GM18498 (cell line): ENCODE measurements at regions not wholly inside any gene's neighbourhood (a gene's known extent, or its start where the extent isn't known, plus 50 kb on each side); places are given as distances from the start of the nearest gene placed in this dataset.
"Not testable (repeated sequence)": the region's sequence is repeated elsewhere in the genome, so short reads cannot be mapped to it uniquely, and the experiment has no call there.

Experiments
- ATAC-seq: cut with Tn5 transposase; IDR thresholded peaks from one replicate; pipeline ENCODE4 v1.9.1; 2021; ENCODE audit warnings: mild to moderate bottlenecking, moderate library complexity; ENCODE audit not compliant: unreplicated experiment

GRCh38 chr12:66733321-66733720 is 54.4 kb upstream of the GRIP1 start:
- no peak for ATAC-seq

GRCh38 chr12:66733839-66734238 is 55.0 kb upstream of the GRIP1 start:
- no peak for ATAC-seq

- no peak for ATAC-seq
Observed at GRCh38 chr12:66735275-66735674, 56.4 kb upstream of the GRIP1 start.

DNA sequence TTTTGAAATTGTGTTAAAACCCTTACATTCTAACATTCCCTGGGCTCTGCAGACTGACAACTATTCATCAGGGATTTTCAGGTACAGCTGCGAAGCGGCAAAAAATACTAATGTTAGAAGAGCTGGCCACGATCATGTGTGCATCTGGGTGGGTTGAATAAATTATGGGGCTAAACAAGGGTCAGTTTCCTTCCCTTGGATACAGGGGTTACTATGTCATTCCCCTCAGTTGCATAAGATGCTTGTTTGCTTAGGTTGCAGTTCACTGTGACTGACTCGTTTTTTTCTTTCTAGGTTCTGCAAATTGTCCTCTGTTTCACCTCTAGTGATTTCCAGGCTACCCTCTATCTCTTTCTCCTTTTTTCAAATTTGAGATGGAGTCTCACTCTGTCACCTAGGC is 58.1 kb upstream of the GRIP1 start:
- ATAC-seq = no peak

- no peak for ATAC-seq
Observed at GRCh38 chr12:66739266-66739665, 60.4 kb upstream of the GRIP1 start.

DNA sequence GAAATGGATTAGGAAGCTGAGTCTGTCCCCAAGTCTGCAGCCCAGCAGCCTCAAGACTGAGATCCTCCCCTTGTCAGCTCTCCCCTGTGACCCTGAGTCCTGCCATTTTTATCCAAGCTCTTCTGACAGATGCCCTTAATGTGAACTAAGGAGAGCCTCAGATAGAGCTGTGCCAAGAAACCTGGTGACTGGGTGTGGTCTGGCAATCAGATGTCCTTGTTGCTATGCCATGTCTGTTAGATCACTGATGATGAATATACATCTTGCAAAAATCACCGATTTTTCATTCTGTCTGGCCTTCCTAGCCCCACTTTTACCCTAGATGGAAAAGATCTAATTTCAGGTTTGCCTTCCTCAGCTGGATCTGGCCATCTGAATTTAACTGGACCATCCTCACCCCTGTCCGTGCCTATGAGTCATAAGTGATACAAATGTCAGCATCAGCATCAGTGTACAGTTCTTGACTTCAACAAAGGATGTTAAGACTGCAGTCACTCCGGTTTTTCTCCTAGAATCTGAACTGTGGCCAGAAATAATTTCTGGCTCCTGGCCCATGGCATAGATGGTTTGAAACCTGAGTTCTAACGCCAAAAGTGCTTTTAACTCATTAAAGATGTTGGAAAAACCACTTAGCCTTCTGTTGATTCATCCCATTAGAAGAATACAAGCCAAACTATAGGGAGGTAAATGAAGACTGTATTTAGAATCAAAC is 61.2 kb upstream of the GRIP1 start:
- no peak for ATAC-seq

DNA sequence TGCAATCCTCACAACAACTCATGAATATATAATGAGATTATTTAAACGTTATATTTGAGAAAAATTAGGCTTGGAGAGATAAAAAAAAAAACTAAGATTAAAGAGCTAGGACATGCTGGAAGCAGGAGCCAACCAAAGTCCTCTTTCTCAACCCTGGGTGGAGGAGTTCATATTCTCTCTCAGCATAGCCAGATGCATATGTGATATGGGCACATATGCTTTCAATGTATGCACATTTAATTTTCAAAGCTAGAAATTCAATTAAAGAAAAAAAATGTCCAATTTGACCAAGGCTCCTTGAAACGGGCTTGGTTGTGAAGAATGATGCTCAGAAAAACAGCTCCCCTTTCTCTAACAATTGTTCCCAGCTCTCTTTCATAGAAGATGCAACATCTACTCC is 61.9 kb upstream of the GRIP1 start:
- no peak for ATAC-seq

DNA sequence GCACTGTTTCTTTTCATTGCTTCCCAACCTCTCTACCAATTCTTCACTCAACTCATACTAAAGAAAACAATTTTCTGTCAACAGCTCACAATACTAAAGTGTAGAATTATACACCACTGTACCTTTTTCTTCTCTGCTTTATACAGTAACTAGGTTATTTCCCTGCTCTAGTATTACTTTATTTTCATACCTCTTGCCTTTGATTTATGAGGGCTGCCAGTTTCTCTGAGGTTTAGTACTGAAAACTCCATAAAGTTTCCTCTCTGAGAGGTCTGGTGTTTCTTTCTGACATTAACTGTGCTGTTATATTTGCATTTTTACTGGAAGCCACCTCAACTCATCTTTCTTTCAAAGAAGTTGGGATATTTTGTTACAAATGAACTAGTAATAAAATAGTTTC is 63.0 kb upstream of the GRIP1 start:
- ATAC-seq = no peak

DNA sequence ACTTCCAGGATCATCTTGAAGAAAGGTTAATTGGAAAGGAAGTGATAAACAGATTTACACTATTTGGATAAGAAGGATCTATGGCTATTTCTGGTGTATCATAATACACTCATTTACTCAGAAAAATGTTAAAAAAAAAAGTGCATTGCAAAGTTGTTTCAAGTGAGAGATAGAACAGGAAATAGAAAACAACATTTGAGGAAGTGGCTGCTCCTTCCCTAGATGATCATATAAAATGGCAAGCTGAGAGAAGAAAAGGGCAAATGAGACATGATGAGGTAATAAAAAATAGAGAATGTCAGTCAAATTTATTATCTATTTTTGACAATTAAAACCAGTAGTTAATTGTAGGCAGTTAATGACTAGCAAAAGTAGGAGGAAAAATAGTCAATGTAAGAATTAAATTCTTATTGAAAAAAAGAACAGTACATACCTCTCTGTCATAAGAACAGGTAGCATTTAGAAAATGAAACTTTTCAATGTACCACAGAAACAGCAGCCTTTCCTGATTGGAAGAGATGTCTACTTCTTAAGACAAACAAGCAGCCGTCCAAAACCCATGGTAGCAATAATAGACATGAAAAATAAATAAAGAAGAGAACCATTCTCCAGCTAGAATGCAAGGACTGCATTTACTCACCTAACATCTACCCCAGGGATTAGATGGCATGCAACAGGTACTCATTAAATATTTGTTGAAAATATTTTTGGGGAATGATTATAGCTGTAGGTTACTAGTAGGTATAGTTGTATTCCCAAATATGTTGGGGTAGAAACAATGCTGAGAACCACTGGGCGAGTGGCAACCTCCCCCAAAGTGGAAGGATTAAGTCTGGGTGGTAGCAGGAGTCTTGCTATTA is 63.9 kb upstream of the GRIP1 start:
- no peak for ATAC-seq

- ATAC-seq = no peak
Observed at GRCh38 chr12:66744461-66744860, 65.6 kb upstream of the GRIP1 start.

- no peak for ATAC-seq
Observed at GRCh38 chr12:66744956-66745383, 66.1 kb upstream of the GRIP1 start.

DNA sequence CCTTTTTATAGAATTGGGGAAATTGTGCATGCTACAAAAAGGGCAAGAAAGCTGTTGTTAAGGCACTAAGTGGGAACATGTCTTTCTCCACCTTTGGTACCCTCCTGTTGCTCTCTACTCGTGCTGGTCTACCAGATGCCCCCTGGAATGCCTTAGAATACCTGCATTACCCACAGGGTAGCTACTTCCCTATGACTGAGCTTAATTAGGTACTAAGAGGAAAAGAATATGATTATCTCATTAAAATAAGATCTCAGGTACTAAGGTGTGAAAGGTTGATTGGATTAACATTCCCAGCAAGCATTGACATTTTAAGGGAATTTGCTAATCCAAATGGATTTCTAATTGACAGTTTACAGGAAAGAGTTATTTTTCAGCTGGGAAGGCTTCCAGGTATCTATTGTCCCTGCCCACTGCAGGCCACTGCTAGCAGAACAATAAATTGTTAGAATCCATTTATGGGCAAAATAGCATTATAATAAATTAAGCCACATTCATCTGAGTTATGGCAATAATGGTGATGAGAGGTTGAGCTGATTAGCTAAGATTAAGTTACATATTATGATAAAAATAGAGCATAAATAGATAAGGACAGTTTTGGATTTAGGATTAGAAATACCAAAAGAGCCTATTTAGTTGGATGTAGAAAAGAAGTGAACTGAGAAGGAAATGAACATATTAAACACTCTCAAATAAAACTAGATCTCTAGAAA is 67.8 kb upstream of the GRIP1 start:
- ATAC-seq = no peak

GRCh38 chr12:66751432-66752113 is 72.7 kb upstream of the GRIP1 start:
- ATAC-seq = no peak

GRCh38 chr12:66753810-66754209 is 74.9 kb upstream of the GRIP1 start:
- ATAC-seq = no peak

- no peak for ATAC-seq
Observed at GRCh38 chr12:66755727-66756395, 77.0 kb upstream of the GRIP1 start.

DNA sequence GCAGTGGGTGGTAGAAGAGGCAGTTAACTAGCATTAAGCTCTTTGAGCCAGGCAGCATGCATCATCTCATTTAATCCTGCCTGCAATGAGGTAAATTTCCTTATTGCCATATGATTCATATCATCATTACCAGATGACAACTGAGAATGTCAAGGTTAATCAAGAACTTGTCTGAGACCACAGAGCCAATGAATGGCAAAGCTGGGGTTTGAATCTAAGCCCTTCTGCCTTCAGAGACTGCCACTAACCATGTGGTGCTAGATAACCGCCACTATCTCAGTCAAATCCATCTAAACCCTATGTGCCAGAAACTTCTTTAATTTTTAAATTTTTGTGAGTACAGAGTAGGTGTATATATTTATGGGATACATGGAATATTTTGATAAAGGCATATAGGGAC is 77.8 kb upstream of the GRIP1 start:
- ATAC-seq = no peak

DNA sequence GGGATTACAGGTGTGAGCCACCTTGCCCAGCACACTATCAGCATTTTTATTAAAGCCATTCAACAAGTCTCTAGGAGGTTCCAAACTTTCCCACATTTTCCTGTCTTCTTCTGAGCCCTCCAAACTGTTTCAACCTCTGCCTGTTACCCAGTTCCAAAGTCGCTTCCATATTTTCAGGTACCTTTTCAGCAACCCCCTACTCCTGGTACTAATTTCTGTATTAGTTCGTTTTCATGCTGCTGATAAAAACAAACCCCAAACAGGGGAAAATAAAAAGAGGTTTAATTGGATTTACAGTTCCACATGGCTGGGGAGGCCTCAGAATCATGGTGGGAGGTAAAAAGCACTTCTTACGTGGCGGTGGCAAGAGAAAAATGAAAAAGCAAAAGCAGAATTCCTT is 81.2 kb upstream of the GRIP1 start:
- ATAC-seq = not testable (repeated sequence)

DNA sequence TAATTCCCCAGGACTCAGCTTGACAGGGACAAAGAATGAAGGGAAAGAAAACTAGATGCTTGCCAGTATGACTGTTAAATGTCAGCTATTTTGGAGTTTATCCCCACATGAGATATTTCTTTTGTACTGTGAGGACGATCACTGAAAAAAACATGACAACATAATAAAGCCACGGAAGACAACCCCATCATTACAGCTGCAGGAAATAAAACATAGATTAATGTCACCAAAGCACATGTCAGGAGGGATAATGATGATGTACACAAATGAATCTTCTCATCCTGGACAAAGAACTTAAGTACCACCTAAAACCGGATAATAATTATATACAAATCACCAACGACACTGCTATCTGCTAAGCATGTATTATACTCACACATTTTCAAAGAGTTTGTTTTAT is 84.6 kb upstream of the GRIP1 start:
- no peak for ATAC-seq

DNA sequence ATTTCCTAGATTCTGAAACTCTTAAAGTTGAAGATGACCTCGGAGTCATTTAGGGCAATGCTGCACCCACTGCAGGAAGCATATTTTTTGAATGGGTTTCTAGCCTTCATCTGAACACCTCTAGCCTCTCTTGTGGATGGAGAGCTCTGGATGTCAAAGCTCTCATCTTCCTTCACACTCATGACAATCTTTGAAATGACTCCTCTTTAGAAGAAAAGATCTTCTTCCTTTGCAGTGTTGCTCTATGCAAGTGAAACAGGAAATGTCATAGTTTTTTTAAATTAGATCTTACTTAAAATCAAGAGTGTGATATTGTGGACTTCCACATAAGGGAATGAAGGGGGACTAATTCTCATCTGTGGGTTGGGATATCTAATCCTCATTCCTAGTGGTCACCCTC is 86.3 kb upstream of the GRIP1 start:
- ATAC-seq = no peak

DNA sequence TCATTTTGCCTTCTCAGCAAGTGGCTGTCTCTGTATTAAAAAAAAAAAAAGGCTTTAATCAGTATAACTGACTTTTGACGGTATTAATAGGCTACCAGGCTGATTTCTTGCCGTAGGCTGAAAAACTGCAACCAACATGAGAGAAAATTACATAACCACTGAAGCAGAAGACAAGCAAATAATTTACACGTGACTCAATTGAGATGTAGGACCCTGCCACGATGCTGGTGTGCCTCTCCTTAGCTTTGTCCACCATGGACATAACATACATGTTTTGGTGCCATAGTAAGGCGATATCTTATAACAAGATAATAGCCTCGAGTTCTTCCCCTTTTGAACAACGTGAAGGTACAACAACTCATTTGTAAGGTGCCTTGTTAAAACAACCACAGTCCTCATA is 88.7 kb upstream of the GRIP1 start:
- no peak for ATAC-seq

DNA sequence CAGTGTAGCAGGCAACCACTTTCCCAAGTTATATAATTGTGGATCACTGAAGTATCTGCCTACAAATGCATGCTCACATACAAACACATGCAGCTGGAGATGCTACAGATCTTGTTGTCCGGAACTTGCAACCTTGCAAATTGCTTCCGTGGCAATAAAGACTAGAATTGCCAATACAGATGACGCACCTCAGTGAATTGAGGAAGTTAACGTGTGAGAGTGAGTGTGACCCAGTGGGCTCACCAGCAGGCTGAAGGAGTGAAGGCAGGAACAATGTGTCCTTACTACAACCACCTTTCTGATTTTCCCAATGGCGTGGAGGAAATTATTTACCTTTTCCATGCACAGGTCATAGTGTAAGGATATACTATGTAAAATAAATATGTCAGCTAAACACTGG is 89.4 kb upstream of the GRIP1 start:
- no peak for ATAC-seq
